Small intestine (tissue), 7 donors: ENCODE measurements at regions not wholly inside any gene's neighbourhood (a gene's known extent, or its start where the extent isn't known, plus 50 kb on each side); places are given as distances from the start of the nearest gene placed in this dataset.

ENCODE experiments used
- DNase-seq, 2 donors: peaks; one replicate each; pipeline versions ENCODE4 v3.0.0 to v3.0.0-alpha.2; 2013
- FAIRE-seq: peaks from 2 replicates; lab custom pipeline; 2012; peaks lifted over from hg19 to GRCh38; lab: Jason Lieb, UNC
- H3K27ac ChIP-seq, 3 donors: one replicate each; pipeline ENCODE4 v1.5.1; 2013; ENCODE audit warnings: low read length in 2 of 3, mild to moderate bottlenecking in 2 of 3, control low read depth in 1 of 3, inconsistent platforms in 1 of 3, low read depth in 1 of 3, moderate library complexity in 1 of 3
- H3K27me3 ChIP-seq, 3 donors: one replicate each; pipeline ENCODE4 v1.6.1; 2013; ENCODE audit warnings: low read length in 3 of 3, inconsistent platforms in 1 of 3; ENCODE audit not compliant: control insufficient read depth in 3 of 3, insufficient read depth in 3 of 3
- H3K36me3 ChIP-seq, 3 donors: one replicate each; pipeline ENCODE4 v1.6.1; 2013; ENCODE audit warnings: low read length in 3 of 3, inconsistent platforms in 1 of 3, low read depth in 1 of 3, mild to moderate bottlenecking in 1 of 3, moderate library complexity in 1 of 3; ENCODE audit not compliant: control insufficient read depth in 3 of 3, insufficient read depth in 2 of 3
- H3K4me1 ChIP-seq, 3 donors: one replicate each; pipeline ENCODE4 v1.6.1; 2013; ENCODE audit warnings: low read length in 2 of 3, inconsistent platforms in 1 of 3, low read depth in 1 of 3, mild to moderate bottlenecking in 1 of 3, moderate library complexity in 1 of 3; ENCODE audit not compliant: control insufficient read depth in 3 of 3, insufficient read depth in 2 of 3
- H3K4me3 ChIP-seq, 3 donors: one replicate each; pipeline ENCODE4 v1.5.1; 2013; ENCODE audit warnings: low read length in 3 of 3, control low read depth in 1 of 3, inconsistent platforms in 1 of 3, low read depth in 1 of 3, mild to moderate bottlenecking in 1 of 3, moderate library complexity in 1 of 3
- H3K9me3 ChIP-seq, 2 donors: one replicate each; pipeline ENCODE4 v1.6.1; 2013; ENCODE audit warnings: low read depth in 1 of 2, low read length in 1 of 2; ENCODE audit not compliant: control insufficient read depth in 2 of 2, insufficient read depth in 1 of 2
- WGBS, 3 donors: extraction: QIAGEN DNeasy Blood & Tissue Kit; methylation state at CpG; one replicate each; pipeline ENCODE4 v1.1.7; 2013; 5-methylcytosine and 5-hydroxymethylcytosine counted together
- donor health status: healthy with polysubstance abuse.
- donor health status: control.
- donor health status: control.
- donor health status: Bipolar disorder and iron deficiency.
- donor health status: healthy.

- no peaks in the 10 kb centered on the region for H3K36me3 ChIP-seq
- H3K4me1 ChIP-seq = peaks cover 0 to 2% (median 0%) of the 10 kb centered on the region in 3 donors
- 29 to 50% (median 36%) methylated on average over 4 of the region's 4 CpGs for WGBS, 3 donors
- FAIRE-seq = no peak
- peak overlapping the region in 1 of 3 donors; percentile 40 for H3K27ac ChIP-seq
- H3K27me3 ChIP-seq = no peaks in the 10 kb centered on the region
- no peaks in the 10 kb centered on the region for H3K9me3 ChIP-seq
- H3K4me3 ChIP-seq = no peak overlapping the region
- DNase-seq = peak; percentile 32 to 80
Observed at GRCh38 chr12:58765653-58766512, 154.4 kb downstream of the LRIG3 start.

- 56 to 59% (median 58%) methylated on average over 3 of the region's 3 CpGs for WGBS, 3 donors
- DNase-seq (no peak), FAIRE-seq (no peak)
- Histone ChIP-seq H3K4me3 (no peak overlapping the region), H3K27me3 (no peaks in the 10 kb centered on the region), H3K4me1 (peaks cover 0 to 2% (median 0%) of the 10 kb centered on the region in 3 donors), H3K36me3 (no peaks in the 10 kb centered on the region), H3K27ac (peak overlapping the region in 1 of 3 donors; percentile 40), H3K9me3 (no peaks in the 10 kb centered on the region)
Observed at GRCh38 chr12:58766513-58766870, 153.8 kb downstream of the LRIG3 start.

GRCh38 chr12:58767496-58767895, 152.8 kb downstream of the LRIG3 start:
- no peaks in the 10 kb centered on the region for H3K36me3 ChIP-seq
- H3K27me3 ChIP-seq = no peaks in the 10 kb centered on the region
- 77 to 81% (median 81%) methylated on average over 2 of the region's 2 CpGs for WGBS, 3 donors
- no peak overlapping the region for H3K27ac ChIP-seq
- no peak for DNase-seq
- no peak for FAIRE-seq
- no peaks in the 10 kb centered on the region for H3K9me3 ChIP-seq
- H3K4me1 ChIP-seq = peaks cover 0 to 2% (median 0%) of the 10 kb centered on the region in 3 donors
- H3K4me3 ChIP-seq = no peak overlapping the region

GRCh38 chr12:58773986-58774385, 146.3 kb downstream of the LRIG3 start:
- DNase-seq = no peak
- Histone ChIP-seq H3K27me3 (no peaks in the 10 kb centered on the region), H3K9me3 (no peaks in the 10 kb centered on the region), H3K36me3 (no peaks in the 10 kb centered on the region), H3K4me3 (no peak overlapping the region), H3K27ac (no peak overlapping the region), H3K4me1 (peaks cover 0 to 3% (median 0%) of the 10 kb centered on the region in 3 donors)
- FAIRE-seq = no peak

GRCh38 chr12:58774731-58775130, 145.6 kb downstream of the LRIG3 start:
- Histone ChIP-seq H3K27me3 (no peaks in the 10 kb centered on the region), H3K27ac (no peak overlapping the region), H3K4me1 (peaks cover 0 to 3% (median 0%) of the 10 kb centered on the region in 3 donors), H3K9me3 (no peaks in the 10 kb centered on the region), H3K4me3 (no peak overlapping the region), H3K36me3 (no peaks in the 10 kb centered on the region)
- FAIRE-seq = no peak
- no peak for DNase-seq
- 64 to 79% (median 70%) methylated on average over 2 of the region's 2 CpGs for WGBS, 3 donors

- Histone ChIP-seq H3K27me3 (no peaks in the 10 kb centered on the region), H3K27ac (no peak overlapping the region), H3K36me3 (no peaks in the 10 kb centered on the region), H3K4me1 (peaks cover 0 to 3% (median 0%) of the 10 kb centered on the region in 3 donors), H3K9me3 (no peaks in the 10 kb centered on the region), H3K4me3 (no peak overlapping the region)
- WGBS, 3 donors = 14 to 67% (median 26%) methylated on average over 1 of the region's 1 CpG
- FAIRE-seq (no peak), DNase-seq (no peak)
Observed at GRCh38 chr12:58775396-58775795, 144.9 kb downstream of the LRIG3 start.

GRCh38 chr12:58776144-58776543, 144.2 kb downstream of the LRIG3 start:
- DNase-seq = no peak
- Histone ChIP-seq H3K4me1 (peaks cover 0 to 3% (median 0%) of the 10 kb centered on the region in 3 donors), H3K27me3 (no peaks in the 10 kb centered on the region), H3K36me3 (no peaks in the 10 kb centered on the region), H3K9me3 (no peaks in the 10 kb centered on the region), H3K4me3 (no peak overlapping the region), H3K27ac (no peak overlapping the region)
- no peak for FAIRE-seq

- H3K4me3 ChIP-seq = no peak overlapping the region
- DNase-seq = no peak
- H3K27me3 ChIP-seq = no peaks in the 10 kb centered on the region
- H3K4me1 ChIP-seq = peaks cover 0 to 3% (median 0%) of the 10 kb centered on the region in 3 donors
- H3K27ac ChIP-seq = no peak overlapping the region
- no peak for FAIRE-seq
- H3K36me3 ChIP-seq = no peaks in the 10 kb centered on the region
- peaks cover 0 to 2% of the 10 kb centered on the region in 2 donors for H3K9me3 ChIP-seq
Observed at GRCh38 chr12:58777815-58778214, 142.5 kb downstream of the LRIG3 start.

GRCh38 chr12:58781609-58782008, 138.7 kb downstream of the LRIG3 start:
- Histone ChIP-seq H3K27me3 (no peaks in the 10 kb centered on the region), H3K4me3 (no peak overlapping the region), H3K4me1 (no peaks in the 10 kb centered on the region), H3K9me3 (peaks cover 0 to 4% of the 10 kb centered on the region in 2 donors), H3K36me3 (no peaks in the 10 kb centered on the region), H3K27ac (no peak overlapping the region)
- no peak for DNase-seq
- no peak for FAIRE-seq
- 89 to 93% (median 93%) methylated on average over 5 of the region's 5 CpGs for whole genome bisulfite sequencing, 3 donors
